Upper lobe of right lung (tissue), 1 donor: ENCODE measurements at regions not wholly inside any gene's neighbourhood (a gene's known extent, or its start where the extent isn't known, plus 50 kb on each side); places are given as distances from the start of the nearest gene placed in this dataset.

ENCODE experiments used
- ATAC-seq: fragments of 200-7000 bp; cut with Tn5 transposase; one replicate; pipeline ENCODE4 v1.9.1; 2020; ENCODE audit warnings: mild to moderate bottlenecking, moderate library complexity
- DNase-seq: peaks from one replicate; pipeline ENCODE4 v3.0.0-alpha.2; 2020
- H3K27ac ChIP-seq: fragments of 200-600 bp; one replicate; pipeline ENCODE4 v1.8.0; 2022
- H3K27me3 ChIP-seq: fragments of 200-600 bp; one replicate; pipeline ENCODE4 v1.8.0; 2022; ENCODE audit warnings: mild to moderate bottlenecking
- H3K36me3 ChIP-seq: fragments of 200-600 bp; one replicate; pipeline ENCODE4 v1.8.0; 2022
- H3K4me1 ChIP-seq: fragments of 200-600 bp; one replicate; pipeline ENCODE4 v1.8.0; 2022
- H3K4me3 ChIP-seq: fragments of 200-600 bp; one replicate; pipeline ENCODE4 v1.8.0; 2022; ENCODE audit warnings: mild to moderate bottlenecking
- H3K9me3 ChIP-seq: fragments of 200-600 bp; one replicate; pipeline ENCODE4 v1.8.0; 2022
- CTCF ChIP-seq: fragments of 200-600 bp; IDR thresholded peaks from one replicate; pipeline ENCODE4 v1.8.0; 2022; ENCODE audit warnings: antibody characterized with exemption
- intact Hi-C: fragments of 100-400 bp; cut with DNase I; formaldehyde crosslinking; loops from one replicate; pipeline ENCODE4 v1.11.0; 2022
- donor health status: DM: no; HTN: yes; CAD: no; lungs with severe emphysema.

GRCh38 chr10:36256166-36256565 lies 614.1 kb upstream of the FZD8 start:
- intact Hi-C loops, result no loop called here
- H3K4me3 ChIP-seq, result no peak overlapping the region
- no peaks in the 10 kb centered on the region for H3K9me3 ChIP-seq
- no peaks in the 10 kb centered on the region for H3K27me3 ChIP-seq
- H3K27ac ChIP-seq, result no peak overlapping the region
- no peaks in the 10 kb centered on the region for H3K4me1 ChIP-seq
- TF ChIP-seq CTCF, result no peak
- no peaks in the 10 kb centered on the region for H3K36me3 ChIP-seq
- no peak for DNase-seq
- no peak for ATAC-seq

GRCh38 chr10:36254199-36254598 lies 612.1 kb upstream of the FZD8 start:
- no peaks in the 10 kb centered on the region for H3K27me3 ChIP-seq
- H3K4me1 ChIP-seq, result no peaks in the 10 kb centered on the region
- H3K4me3 ChIP-seq, result no peak overlapping the region
- DNase-seq (no peak), ATAC-seq (no peak)
- TF ChIP-seq CTCF, result no peak
- no peaks in the 10 kb centered on the region for H3K9me3 ChIP-seq
- no peak overlapping the region for H3K27ac ChIP-seq
- intact Hi-C loops, result no loop called here
- no peaks in the 10 kb centered on the region for H3K36me3 ChIP-seq

- no peak for DNase-seq
- no peaks in the 10 kb centered on the region for H3K36me3 ChIP-seq
- intact Hi-C loops, result no loop called here
- H3K9me3 ChIP-seq, result no peaks in the 10 kb centered on the region
- H3K4me3 ChIP-seq, result no peak overlapping the region
- TF ChIP-seq CTCF, result no peak
- H3K4me1 ChIP-seq, result no peaks in the 10 kb centered on the region
- ATAC-seq, result no peak
- no peaks in the 10 kb centered on the region for H3K27me3 ChIP-seq
- no peak overlapping the region for H3K27ac ChIP-seq
These were observed 611.6 kb upstream of the FZD8 start for GRCh38 chr10:36253731-36254130.

DNA sequence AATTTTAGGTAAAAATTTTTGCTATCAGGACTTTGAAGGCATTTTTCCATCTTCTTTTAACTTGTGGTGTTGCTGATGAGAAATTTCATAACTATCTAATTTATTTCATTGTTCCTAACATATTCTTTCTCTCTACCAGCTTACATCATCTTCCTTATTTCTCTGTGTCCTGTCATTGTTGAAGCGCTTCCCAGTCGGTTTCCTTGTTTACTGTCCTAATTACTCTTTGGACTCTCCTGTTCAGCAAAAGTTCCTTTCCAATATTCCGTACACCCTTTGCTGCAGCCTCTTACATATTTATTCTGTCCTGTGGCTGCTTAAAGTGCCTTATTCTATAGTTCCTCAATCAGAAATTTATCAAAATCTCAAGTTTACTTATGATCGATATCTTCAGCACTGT lies 609.0 kb upstream of the FZD8 start:
- H3K9me3 ChIP-seq, result no peaks in the 10 kb centered on the region
- no peaks in the 10 kb centered on the region for H3K27me3 ChIP-seq
- no peak for ATAC-seq
- intact Hi-C loops, result no loop called here
- no peaks in the 10 kb centered on the region for H3K4me1 ChIP-seq
- DNase-seq, result no peak
- H3K4me3 ChIP-seq, result no peak overlapping the region
- no peak for TF ChIP-seq CTCF
- H3K27ac ChIP-seq, result no peak overlapping the region
- H3K36me3 ChIP-seq, result no peaks in the 10 kb centered on the region

DNA sequence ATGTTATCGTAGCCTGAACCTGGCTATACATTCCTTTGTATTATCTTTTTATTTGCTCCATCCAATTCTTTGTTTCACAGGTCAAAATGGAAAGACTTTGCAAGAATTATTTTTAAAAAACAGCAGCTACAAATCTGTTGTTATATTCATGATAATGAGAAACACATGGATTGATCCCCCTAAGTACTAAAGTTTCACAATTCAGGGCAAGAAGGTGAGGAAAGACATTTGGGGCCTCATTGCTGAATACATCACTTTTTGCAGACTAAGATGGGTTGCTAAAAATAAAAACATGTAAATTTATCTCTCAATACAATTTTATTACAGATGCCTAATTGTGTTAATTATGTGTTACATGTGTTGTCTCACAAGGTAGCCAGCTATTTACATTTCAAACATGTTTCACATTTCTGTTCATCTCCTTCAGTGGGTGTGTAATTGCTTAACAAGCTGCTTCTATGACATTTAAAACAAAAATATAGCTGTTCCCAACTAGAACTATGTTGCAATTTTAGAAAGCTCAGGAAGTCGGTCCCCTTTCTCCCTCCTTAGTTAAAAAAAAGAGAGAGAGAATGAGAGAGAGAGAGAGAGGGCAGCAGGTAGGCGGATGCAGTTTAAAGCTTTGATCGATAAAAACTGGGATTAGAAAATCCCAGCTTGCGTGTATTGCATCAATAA lies 606.3 kb upstream of the FZD8 start:
- TF ChIP-seq CTCF, result no peak
- Histone ChIP-seq H3K27me3 (no peaks in the 10 kb centered on the region), H3K9me3 (no peaks in the 10 kb centered on the region), H3K4me1 (no peaks in the 10 kb centered on the region), H3K4me3 (no peak overlapping the region), H3K27ac (no peak overlapping the region), H3K36me3 (no peaks in the 10 kb centered on the region)
- intact Hi-C loops, result no loop called here
- DNase-seq, result no peak
- no peak for ATAC-seq

DNA sequence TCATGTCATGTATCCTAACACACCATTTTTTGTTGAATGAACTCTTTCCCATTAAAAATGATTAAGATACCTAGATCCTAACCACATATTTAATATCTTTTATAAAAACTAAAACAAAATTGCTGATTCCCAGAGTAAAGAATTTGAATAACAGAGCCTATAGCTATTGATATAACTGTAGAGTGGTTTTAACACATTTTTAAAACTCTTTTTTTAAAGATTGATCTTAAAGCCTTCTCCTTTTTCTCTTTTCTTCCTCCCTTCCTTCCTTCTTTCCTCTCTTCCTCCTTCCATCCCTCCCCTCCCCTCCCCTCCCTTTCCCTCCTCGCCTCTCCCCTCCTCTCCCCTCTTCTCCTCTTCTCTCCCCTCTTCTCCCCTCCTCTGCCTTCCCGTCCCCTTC lies 605.4 kb upstream of the FZD8 start:
- Histone ChIP-seq H3K4me3 (no peak overlapping the region), H3K36me3 (no peaks in the 10 kb centered on the region), H3K9me3 (no peaks in the 10 kb centered on the region), H3K4me1 (no peaks in the 10 kb centered on the region), H3K27me3 (no peaks in the 10 kb centered on the region), H3K27ac (no peak overlapping the region)
- DNase-seq (no peak), ATAC-seq (no peak)
- TF ChIP-seq CTCF, result no peak
- intact Hi-C loops, result no loop called here
